A549 (cell line): ENCODE measurements at regions not wholly inside any gene's neighbourhood (a gene's known extent, or its start where the extent isn't known, plus 50 kb on each side); places are given as distances from the start of the nearest gene placed in this dataset.
A peak's percentile ranks its signal among the peaks of the same experiment; 100 is the strongest.

Experiments used
- ATAC-seq, 2 experiments: fragments of 200-7000 bp in 1 of 2; fragments of >200 bp in 1 of 2; cut with Nextera tagmentation in 1 of 2; cut with Tn5 transposase in 1 of 2; 3 replicates each; pipeline versions ENCODE4 v1.8.0 to v1.9.1; 2018 to 2020; ENCODE audit warnings: mild to moderate bottlenecking in 1 of 2, moderate library complexity in 1 of 2
- CTCF ChIA-PET: fragments of 300-600 bp; sonication (Branson Sonifier 250); formaldehyde crosslinking; extraction: SDS; loops from one replicate; lab custom pipeline; 2021; ENCODE audit warnings: antibody characterized with exemption, inconsistent platforms; lab: Yijun Ruan, JAX
- POLR2A ChIA-PET: fragments of 350-600 bp; formaldehyde crosslinking; extraction: SDS; loops from one replicate; lab custom pipeline; 2021; ENCODE audit warnings: antibody characterized with exemption, inconsistent platforms; lab: Yijun Ruan, JAX
- DNase-seq, 2 experiments: peaks; one replicate each; pipeline versions ENCODE4 v3.0.0 to v3.0.0-alpha.2; 2011 to 2016; ENCODE audit warnings: low read depth in 1 of 2, low spot score in 1 of 2
- FAIRE-seq: peaks from 2 replicates; lab custom pipeline; 2011; peaks lifted over from hg19 to GRCh38; lab: Jason Lieb, UNC
- H3K27ac ChIP-seq, 2 experiments: fragments of >200 bp; sonication (Bioruptor Twin); formaldehyde crosslinking; 3 replicates each; pipeline ENCODE4 v1.5.1; 2016 to 2017
- H3K4me1 ChIP-seq: fragments of >200 bp; sonication (Bioruptor Twin); formaldehyde crosslinking; 3 replicates; pipeline ENCODE4 v1.6.1; 2016
- H3K4me2 ChIP-seq: fragments of >200 bp; sonication (Bioruptor Twin); formaldehyde crosslinking; 3 replicates; pipeline ENCODE4 v1.6.1; 2016
- H3K4me3 ChIP-seq: fragments of >200 bp; sonication (Bioruptor Twin); formaldehyde crosslinking; 3 replicates; pipeline ENCODE4 v1.5.1; 2016
- H3K9me3 ChIP-seq: fragments of >200 bp; sonication (Bioruptor Twin); formaldehyde crosslinking; 3 replicates; pipeline ENCODE4 v1.6.1; 2016
- BCL3 ChIP-seq: fragments of >200 bp; sonication (Bioruptor Twin); formaldehyde crosslinking; IDR thresholded peaks from 3 replicates; pipeline ENCODE4 v1.6.1; 2016
- BHLHE40 ChIP-seq: IDR thresholded peaks from 2 replicates; pipeline ENCODE4 v1.6.1; 2012; ENCODE audit warnings: low read depth, low read length, inconsistent platforms
- CBX2 ChIP-seq: fragments of 200-600 bp; sonication (generic); IDR thresholded peaks from 2 replicates; pipeline ENCODE4 v1.6.1; 2016; ENCODE audit warnings: low read depth, mild to moderate bottlenecking, borderline replicate concordance
- CEBPB ChIP-seq, 2 experiments: fragments of >200 bp in 1 of 2; sonication (Bioruptor Twin) in 1 of 2; formaldehyde crosslinking in 1 of 2; IDR thresholded peaks; 2 replicates each; pipeline ENCODE4 v1.6.1; 2012 to 2016
- CHD2 ChIP-seq: fragments of 150-350 bp; IDR thresholded peaks from 2 replicates; pipeline ENCODE4 v1.6.1; 2014; ENCODE audit warnings: low read length; ENCODE audit not compliant: partially characterized antibody
- FOXS1 ChIP-seq: fragments of 250-450 bp; sonication (Bioruptor Pico); IDR thresholded peaks from 2 replicates; pipeline ENCODE4 v1.5.0; 2020; ENCODE audit warnings: mild to moderate bottlenecking, moderate library complexity
- GATA3 ChIP-seq: IDR thresholded peaks from 2 replicates; pipeline ENCODE4 v1.6.1; 2012; ENCODE audit warnings: borderline replicate concordance
- HEYL ChIP-seq: fragments of 250-450 bp; sonication (Bioruptor Pico); IDR thresholded peaks from 2 replicates; pipeline ENCODE4 v1.8.0; 2021; ENCODE audit warnings: mild to moderate bottlenecking, moderate library complexity
- HOXA7 ChIP-seq: fragments of 250-450 bp; sonication (Bioruptor Pico); IDR thresholded peaks from 2 replicates; pipeline ENCODE4 v1.5.0; 2020; ENCODE audit warnings: mild to moderate bottlenecking, moderate library complexity
- KDM1A ChIP-seq: fragments of 200-600 bp; sonication (generic); IDR thresholded peaks from 2 replicates; pipeline ENCODE4 v1.6.1; 2016; ENCODE audit warnings: low read depth, mild to moderate bottlenecking
- MAFK ChIP-seq: fragments of 450-650 bp; IDR thresholded peaks from 2 replicates; pipeline ENCODE4 v1.6.1; 2014; ENCODE audit not compliant: partially characterized antibody
- NPAS2 ChIP-seq: fragments of 250-450 bp; sonication (Bioruptor Pico); IDR thresholded peaks from 2 replicates; pipeline ENCODE4 v1.8.0; 2022; ENCODE audit warnings: mild to moderate bottlenecking, moderate library complexity, borderline replicate concordance
- PBX3 ChIP-seq: IDR thresholded peaks from 2 replicates; pipeline ENCODE4 v1.6.1; 2012
- RAD21 ChIP-seq, 2 experiments: fragments of >200 bp in 1 of 2; sonication (Bioruptor Twin) in 1 of 2; formaldehyde crosslinking in 1 of 2; IDR thresholded peaks in 1 of 2; conservative IDR thresholded peaks in 1 of 2; 2 replicates in 1 of 2; 3 replicates in 1 of 2; pipeline ENCODE4 v1.6.1; 2012 to 2018; ENCODE audit warnings: inconsistent platforms in 1 of 2
- SMC3 ChIP-seq: fragments of >200 bp; sonication (Bioruptor Twin); formaldehyde crosslinking; IDR thresholded peaks from 3 replicates; pipeline ENCODE4 v1.6.1; 2018; ENCODE audit warnings: inconsistent platforms
- SREBF2 ChIP-seq: fragments of 450-650 bp; IDR thresholded peaks from 2 replicates; pipeline ENCODE4 v1.6.1; 2014; ENCODE audit warnings: mild to moderate bottlenecking, moderate library complexity
- TFCP2L1 ChIP-seq: fragments of 250-450 bp; sonication (Bioruptor Pico); IDR thresholded peaks from 2 replicates; pipeline ENCODE4 v1.5.0; 2021; ENCODE audit warnings: mild to moderate bottlenecking
- ZSCAN20 ChIP-seq: fragments of 250-450 bp; sonication (Bioruptor Pico); IDR thresholded peaks from 2 replicates; pipeline ENCODE4 v1.8.0; 2022; ENCODE audit warnings: mild to moderate bottlenecking, moderate library complexity
- WGBS: methylation state at CpG from one replicate; pipeline ENCODE4 v1.1.6; 2017; ENCODE audit errors: missing lambda C conversion rate; 5-methylcytosine and 5-hydroxymethylcytosine counted together
- TF ChIP-seq, protein P1 (sequence below): fragments of >200 bp; sonication (Bioruptor Twin); formaldehyde crosslinking; IDR thresholded peaks from 2 replicates; pipeline ENCODE4 v1.6.1; 2016
- TF ChIP-seq, protein P2 (sequence below): IDR thresholded peaks from 2 replicates; pipeline ENCODE4 v1.6.1; 2012
- TF ChIP-seq, protein P3 (sequence below): fragments of 200-600 bp; sonication (generic); IDR thresholded peaks from 2 replicates; pipeline ENCODE4 v1.6.1; 2016; ENCODE audit warnings: antibody characterized with exemption, mild to moderate bottlenecking, moderate library complexity

GRCh38 chrY:12981074-12981473 is 76.4 kb downstream of the DDX3Y start:
- TF ChIP-seq SREBF2, result no peak
- no peak for TF ChIP-seq RAD21 (conservative IDR thresholded peaks at IDR 0.05 in 1 of 2, IDR thresholded peaks at IDR 0.05 in 1 of 2)
- TF ChIP-seq, protein P1, sequence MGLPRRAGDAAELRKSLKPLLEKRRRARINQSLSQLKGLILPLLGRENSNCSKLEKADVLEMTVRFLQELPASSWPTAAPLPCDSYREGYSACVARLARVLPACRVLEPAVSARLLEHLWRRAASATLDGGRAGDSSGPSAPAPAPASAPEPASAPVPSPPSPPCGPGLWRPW, result no peak
- TF ChIP-seq SMC3, result no peak
- TF ChIP-seq, all 56 proteins: peak for 0
- no peak for DNase-seq
- H3K4me3 ChIP-seq, result no peak overlapping the region
- no peak overlapping the region for H3K27ac ChIP-seq
- POLR2A ChIA-PET, result no interaction called here
- no peaks in the 10 kb centered on the region for H3K9me3 ChIP-seq
- H3K4me1 ChIP-seq, result no peaks in the 10 kb centered on the region
- no peak overlapping the region for H3K4me2 ChIP-seq
- FAIRE-seq, result no peak
- CTCF ChIA-PET, result no interaction called here
- ATAC-seq, result no peak
- 17% methylated on average over 2 of the region's 2 CpGs for WGBS

DNA sequence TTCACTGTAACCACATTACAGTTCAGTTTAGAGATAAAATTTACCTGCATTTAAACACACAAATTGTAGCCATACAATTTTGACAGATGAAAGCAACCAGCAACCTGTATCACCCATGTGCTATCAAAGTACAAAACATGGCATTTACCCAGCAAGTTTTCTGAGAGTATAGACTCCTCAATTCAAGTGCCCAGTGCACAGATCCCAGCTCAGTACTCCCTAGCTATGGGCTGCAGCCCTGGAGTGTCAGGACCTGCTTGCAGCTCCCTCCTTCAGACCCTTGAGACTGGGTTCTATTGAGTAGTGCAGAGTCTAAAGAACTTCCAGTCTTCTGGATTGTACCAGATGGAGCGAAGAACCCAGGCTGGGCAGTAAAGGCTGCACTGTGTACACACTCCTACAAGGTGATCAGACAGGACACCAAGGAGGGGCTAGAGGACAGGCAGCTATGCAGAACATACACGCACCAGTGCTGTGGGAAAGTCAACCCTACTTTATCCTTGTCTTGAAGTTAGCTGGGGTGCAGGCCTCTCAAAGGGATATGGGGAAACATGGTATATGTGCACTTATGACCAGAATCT is 77.7 kb downstream of the DDX3Y start:
- Histone ChIP-seq H3K27ac (no peak overlapping the region), H3K4me3 (no peak overlapping the region), H3K9me3 (no peaks in the 10 kb centered on the region), H3K4me2 (no peak overlapping the region), H3K4me1 (no peaks in the 10 kb centered on the region)
- WGBS, result no CpG with 5 or more reads among the region's 2 CpGs
- ChIA-PET CTCF (no interaction called here), POLR2A (no interaction called here)
- TF ChIP-seq BHLHE40, result no peak
- TF ChIP-seq BCL3, result no peak
- TF ChIP-seq, protein P2, sequence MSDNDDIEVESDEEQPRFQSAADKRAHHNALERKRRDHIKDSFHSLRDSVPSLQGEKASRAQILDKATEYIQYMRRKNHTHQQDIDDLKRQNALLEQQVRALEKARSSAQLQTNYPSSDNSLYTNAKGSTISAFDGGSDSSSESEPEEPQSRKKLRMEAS, result no peak
- TF ChIP-seq HOXA7 (CRISPR knock-in tag), result no peak
- no peak for TF ChIP-seq TFCP2L1
- TF ChIP-seq GATA3, result no peak
- TF ChIP-seq, protein P1, result no peak
- TF ChIP-seq NPAS2 (CRISPR knock-in tag), result no peak
- no peak for TF ChIP-seq MAFK
- no peak for TF ChIP-seq CBX2
- TF ChIP-seq HEYL (CRISPR knock-in tag), result no peak
- TF ChIP-seq CEBPB (IDR thresholded peaks at IDR 0.05), result no peak
- TF ChIP-seq, protein P3, sequence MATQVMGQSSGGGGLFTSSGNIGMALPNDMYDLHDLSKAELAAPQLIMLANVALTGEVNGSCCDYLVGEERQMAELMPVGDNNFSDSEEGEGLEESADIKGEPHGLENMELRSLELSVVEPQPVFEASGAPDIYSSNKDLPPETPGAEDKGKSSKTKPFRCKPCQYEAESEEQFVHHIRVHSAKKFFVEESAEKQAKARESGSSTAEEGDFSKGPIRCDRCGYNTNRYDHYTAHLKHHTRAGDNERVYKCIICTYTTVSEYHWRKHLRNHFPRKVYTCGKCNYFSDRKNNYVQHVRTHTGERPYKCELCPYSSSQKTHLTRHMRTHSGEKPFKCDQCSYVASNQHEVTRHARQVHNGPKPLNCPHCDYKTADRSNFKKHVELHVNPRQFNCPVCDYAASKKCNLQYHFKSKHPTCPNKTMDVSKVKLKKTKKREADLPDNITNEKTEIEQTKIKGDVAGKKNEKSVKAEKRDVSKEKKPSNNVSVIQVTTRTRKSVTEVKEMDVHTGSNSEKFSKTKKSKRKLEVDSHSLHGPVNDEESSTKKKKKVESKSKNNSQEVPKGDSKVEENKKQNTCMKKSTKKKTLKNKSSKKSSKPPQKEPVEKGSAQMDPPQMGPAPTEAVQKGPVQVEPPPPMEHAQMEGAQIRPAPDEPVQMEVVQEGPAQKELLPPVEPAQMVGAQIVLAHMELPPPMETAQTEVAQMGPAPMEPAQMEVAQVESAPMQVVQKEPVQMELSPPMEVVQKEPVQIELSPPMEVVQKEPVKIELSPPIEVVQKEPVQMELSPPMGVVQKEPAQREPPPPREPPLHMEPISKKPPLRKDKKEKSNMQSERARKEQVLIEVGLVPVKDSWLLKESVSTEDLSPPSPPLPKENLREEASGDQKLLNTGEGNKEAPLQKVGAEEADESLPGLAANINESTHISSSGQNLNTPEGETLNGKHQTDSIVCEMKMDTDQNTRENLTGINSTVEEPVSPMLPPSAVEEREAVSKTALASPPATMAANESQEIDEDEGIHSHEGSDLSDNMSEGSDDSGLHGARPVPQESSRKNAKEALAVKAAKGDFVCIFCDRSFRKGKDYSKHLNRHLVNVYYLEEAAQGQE, result no peak
- no peak for TF ChIP-seq PBX3
- no peak for TF ChIP-seq FOXS1
- TF ChIP-seq KDM1A, result no peak
- TF ChIP-seq ZSCAN20 (CRISPR knock-in tag), result no peak
- no peak for TF ChIP-seq CHD2
- TF ChIP-seq, all 56 proteins: peak for 0
- DNase-seq (no peak), FAIRE-seq (no peak), ATAC-seq (peak; percentile 44 to 56; a peak in 4 of 6 replicates)
